HG03064 (cell line): ENCODE measurements at regions not wholly inside any gene's neighbourhood (a gene's known extent, or its start where the extent isn't known, plus 50 kb on each side); places are given as distances from the start of the nearest gene placed in this dataset.
"Not testable (repeated sequence)": the region's sequence is repeated elsewhere in the genome, so short reads cannot be mapped to it uniquely, and the experiment has no call there.

Experiments used
- ATAC-seq: cut with Tn5 transposase; IDR thresholded peaks from one replicate; pipeline ENCODE4 v1.9.1; 2021; ENCODE audit warnings: low read depth; ENCODE audit not compliant: unreplicated experiment

GRCh38 chr9:106769331-106769730 is 93.6 kb upstream of the ZNF462 start:
- no peak for ATAC-seq

DNA sequence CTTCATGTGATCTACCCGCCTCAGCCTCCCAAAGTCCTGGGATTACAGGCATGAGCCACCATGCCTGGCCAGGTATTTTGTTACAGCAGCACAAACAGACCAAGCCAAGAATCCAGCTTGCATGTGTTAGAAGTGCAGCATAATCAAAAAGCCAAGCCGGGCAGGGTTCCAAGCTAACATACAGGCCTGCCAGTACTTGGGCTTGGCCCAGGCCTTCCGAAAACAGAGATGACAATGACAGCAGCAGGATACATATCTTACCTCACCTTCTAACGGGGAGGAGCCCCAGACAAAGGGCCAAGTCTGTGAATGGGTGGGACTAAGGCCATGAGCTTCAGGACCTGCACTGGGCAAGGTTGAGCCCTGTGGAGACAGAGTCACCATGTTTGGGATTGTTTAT is 91.4 kb upstream of the ZNF462 start:
- ATAC-seq = no peak

DNA sequence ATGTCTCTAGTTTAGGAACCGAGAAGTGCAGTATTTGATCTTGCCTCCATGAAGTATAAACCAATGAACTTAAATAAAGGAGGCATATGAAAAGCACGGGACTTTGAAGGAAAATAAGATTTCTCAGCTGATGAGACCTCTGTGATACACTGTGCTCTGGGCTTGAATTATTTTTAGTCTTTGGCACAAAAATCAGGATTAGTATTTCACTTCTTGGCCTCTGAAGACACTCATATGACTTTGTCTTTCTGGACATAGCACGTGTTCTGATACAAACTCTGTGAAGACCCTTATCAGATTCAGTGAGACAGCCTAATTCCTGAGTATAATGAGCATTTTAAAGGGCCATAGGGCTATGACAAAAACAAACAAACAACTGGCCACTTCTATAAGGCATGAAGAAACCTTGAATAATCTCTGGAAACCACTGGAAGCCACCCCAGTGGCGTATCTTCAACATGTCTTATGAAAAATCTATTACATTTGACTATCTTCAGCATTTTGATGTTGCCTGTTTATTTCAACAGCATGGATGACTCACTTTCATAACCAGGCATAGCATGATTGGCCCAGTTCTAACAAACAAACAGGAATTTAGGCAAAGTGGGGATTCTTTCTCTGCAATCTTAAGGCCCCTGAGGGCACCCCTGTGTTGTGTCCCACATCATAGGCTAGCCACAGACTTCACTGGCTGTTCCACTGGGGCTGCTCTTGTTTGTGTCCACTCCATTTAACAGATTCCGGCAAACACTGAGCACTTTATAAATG is 90.3 kb upstream of the ZNF462 start:
- ATAC-seq = no peak

GRCh38 chr9:106773750-106774149 is 89.2 kb upstream of the ZNF462 start:
- ATAC-seq = no peak

- no peak for ATAC-seq
Observed at GRCh38 chr9:106775960-106776359, 87.0 kb upstream of the ZNF462 start.

DNA sequence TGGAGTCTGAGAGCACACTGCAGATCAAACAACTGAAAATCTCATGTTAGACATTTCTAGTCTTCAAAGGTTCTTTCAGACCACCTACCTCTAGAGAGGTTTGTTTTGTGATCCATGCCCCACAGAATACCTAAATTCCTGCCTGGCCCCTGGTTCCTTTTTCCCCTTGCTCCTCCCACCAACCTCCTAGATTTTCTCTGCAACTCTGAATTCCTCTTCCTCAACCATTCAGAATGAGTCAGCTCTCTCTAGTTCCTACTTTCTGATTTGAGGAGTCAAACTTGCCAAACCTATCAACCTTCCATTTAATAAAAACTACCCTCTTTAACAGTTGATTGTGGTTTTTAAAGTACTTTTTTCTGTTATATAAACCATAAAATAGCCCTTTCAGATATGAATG is 83.2 kb upstream of the ZNF462 start:
- no peak for ATAC-seq

DNA sequence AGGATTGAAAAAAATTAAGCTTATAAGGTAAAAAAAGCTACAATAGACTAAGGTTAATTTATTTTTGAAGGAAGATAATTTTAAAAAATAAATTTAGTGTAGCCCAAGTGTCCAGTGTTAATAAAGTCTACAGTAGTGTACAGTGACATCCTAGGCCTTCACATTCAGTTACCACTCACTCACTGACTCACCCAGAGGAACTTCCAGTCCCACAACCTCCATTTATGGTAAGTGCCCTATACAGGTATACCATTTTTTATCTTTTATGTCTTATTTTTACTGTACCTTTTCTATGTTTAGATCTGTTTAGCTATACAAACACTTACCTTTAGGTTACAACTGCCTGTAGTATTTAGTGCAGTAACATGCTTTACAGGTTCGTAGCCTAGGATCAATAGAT is 79.8 kb upstream of the ZNF462 start:
- ATAC-seq = no peak

DNA sequence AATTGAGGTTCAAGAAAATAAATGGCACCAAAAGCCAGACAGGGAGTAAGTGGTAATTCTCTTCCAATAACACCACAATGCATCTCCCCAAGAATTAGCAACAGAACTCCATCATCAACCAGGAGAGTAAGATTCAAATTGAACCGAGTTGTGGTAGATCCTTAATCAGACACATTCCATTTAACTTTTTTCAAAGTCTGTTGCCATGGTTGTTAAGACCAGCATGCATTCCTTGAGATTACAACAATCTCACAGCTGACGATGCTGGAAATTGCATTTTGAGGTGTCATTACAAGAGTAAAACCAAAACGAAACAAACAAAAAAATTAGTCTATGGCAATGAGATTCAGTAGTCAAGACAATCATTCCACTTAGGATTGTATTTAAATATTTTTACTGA is 78.9 kb upstream of the ZNF462 start:
- no peak for ATAC-seq

DNA sequence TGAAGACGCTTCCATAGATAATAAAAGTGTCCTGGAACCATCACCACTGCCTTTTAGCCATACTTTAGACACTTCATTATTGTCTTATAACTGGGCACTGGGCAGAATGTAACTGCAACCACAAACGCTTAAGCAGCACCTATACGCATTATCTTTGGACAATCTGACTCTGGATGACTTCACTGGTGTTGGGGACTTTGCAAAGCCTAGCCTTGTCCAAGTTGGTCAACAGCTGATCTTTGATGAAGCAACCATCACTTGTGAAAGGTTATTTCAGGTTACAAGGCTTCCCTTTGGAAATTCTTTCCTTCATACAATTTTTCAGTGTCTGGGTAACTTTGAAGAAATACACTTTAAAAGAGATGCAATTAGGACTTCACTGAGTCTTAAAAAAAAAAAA is 77.8 kb upstream of the ZNF462 start:
- no peak for ATAC-seq

GRCh38 chr9:106788021-106788420 is 74.9 kb upstream of the ZNF462 start:
- ATAC-seq = not testable (repeated sequence)

GRCh38 chr9:106795031-106795430 is 67.9 kb upstream of the ZNF462 start:
- ATAC-seq = no peak

DNA sequence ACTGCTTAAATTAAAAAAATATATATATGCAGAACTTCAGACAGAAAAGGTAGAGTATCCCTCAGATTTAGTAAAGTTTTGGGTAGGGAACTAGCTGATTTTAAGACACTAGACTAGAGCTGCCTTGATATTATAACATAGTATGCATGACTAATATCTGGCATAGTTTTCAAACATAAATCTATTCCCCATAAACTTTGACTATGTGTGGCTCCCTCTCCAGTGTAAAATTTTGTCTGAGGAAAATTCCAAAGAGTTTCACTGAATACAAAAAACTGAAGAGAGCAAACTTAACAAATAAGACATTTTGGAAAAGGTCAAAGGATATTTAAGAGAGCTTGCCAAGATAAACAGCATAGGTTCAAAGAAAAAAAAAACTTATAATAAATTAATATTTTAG is 66.2 kb upstream of the ZNF462 start:
- no peak for ATAC-seq

DNA sequence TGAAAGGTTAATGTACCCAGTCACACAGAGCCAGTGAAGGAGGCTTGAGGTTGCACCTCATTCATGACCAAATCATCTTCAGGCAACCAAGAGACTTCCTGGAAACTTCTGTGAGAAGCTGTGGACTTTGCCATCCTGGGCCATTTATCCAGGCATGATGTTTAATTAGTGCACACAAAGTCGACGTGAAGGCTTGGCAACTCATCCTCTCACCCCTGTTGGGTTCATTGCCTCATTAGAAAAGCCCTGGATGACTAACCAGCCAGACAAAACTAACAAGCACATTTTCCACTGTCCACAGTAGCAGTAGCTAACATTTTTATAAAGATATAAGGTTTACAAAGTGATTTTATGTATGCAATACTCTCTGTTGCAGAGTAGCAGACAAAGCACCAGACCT is 65.7 kb upstream of the ZNF462 start:
- no peak for ATAC-seq

- ATAC-seq = no peak
Observed at GRCh38 chr9:106798016-106798799, 64.8 kb upstream of the ZNF462 start.

DNA sequence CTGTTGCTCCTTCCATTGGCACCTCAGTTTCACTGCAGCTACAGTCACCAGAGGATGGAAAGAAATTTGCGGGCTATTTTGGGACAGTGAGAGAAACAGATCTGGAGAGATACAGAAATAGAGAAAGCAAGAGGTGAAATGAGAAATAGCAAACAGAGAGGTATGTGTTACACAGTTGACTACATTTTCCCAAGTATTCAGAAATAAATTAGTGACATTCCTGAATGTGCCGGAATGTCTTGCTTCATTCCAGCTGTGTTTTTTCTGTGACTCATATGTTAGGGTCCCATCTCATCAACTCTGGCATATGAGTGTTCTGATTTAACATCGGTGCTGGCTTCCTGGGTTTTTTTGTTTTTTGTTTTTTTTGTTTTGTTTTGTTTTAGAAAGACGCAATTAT is 63.8 kb upstream of the ZNF462 start:
- no peak for ATAC-seq

DNA sequence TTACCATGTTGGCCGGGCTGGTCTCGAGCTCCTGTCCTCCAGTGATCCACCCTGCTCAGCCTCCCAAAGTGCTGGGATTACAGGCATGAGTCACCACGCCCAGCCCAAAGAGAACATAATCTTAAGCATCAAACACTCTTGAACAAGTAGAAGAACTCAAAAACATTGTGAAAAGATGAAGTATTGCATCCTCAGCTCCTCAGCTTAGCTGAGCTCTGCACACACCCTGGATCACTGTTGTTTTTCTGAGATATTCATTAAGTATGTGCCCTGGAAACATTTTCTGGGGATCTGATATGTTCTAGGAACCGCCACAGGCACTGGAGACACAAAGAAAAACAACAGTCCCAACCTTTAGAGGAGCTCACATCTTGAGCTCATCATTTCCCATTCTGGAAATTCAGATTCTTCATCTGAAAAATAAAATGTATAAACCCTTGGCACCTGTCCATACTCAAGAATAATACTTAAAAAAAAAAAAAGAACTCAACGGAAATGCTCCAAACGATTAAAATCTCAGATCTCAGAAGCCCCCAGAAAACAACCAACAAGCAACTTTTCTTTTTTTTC is 62.2 kb upstream of the ZNF462 start:
- ATAC-seq = no peak

DNA sequence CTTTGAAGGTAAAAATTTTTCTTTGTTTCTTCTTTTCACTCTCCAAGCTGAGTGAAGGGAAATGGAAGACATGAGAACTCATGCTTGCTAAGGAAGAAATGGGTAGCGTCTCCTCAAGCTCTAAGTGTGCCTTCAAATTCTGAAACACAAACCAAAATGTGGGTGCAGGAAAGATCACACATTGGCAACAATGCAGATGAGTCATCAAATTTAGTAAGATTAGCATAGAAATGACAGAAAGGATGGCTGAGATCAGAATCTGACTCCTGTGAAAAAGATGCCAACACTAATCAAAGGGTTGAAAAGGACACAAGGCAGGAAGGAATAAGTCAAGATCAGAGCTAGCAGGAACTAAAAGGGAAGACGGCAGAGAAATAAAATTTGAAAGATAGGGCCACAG is 61.1 kb upstream of the ZNF462 start:
- ATAC-seq = no peak
